ENCODE measurements at regions not wholly inside any gene's neighbourhood (a gene's known extent, or its start where the extent isn't known, plus 50 kb on each side); places are given as distances from the start of the nearest gene placed in this dataset.

DNA sequence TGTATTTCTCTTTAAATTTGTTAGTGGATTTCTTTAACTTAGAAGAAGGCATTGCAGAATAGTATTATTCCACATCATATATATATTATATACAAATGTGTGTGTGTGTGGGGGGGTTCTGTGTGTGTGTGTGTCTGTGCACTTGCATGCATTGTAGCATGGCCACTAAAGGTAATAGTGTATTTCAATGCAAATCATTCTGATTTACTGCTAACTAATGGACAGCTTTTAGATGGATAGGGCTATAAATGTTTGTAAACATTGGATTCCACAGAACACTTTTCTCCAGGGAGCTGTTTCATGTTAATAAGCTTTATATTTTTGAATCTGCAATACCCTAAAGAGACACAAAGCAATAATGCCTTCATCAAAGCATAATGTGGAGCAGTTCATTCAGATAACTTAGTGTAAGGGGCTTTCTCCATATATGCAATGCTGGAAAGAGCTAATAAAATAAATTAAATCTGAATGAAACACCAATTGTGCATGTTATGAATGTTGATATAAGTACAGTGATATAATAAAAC, 496.7 kb upstream of the CDH9 start:
- H3K4me1 Mint-ChIP-seq: peaks cover 19% of the 10 kb centered on the region
- ATAC-seq: no peak
- TF ChIP-seq NANOG (IDR thresholded peaks at IDR 0.05; ENCODE audit: borderline replicate concordance): no peak
- TF ChIP-seq, protein P1, sequence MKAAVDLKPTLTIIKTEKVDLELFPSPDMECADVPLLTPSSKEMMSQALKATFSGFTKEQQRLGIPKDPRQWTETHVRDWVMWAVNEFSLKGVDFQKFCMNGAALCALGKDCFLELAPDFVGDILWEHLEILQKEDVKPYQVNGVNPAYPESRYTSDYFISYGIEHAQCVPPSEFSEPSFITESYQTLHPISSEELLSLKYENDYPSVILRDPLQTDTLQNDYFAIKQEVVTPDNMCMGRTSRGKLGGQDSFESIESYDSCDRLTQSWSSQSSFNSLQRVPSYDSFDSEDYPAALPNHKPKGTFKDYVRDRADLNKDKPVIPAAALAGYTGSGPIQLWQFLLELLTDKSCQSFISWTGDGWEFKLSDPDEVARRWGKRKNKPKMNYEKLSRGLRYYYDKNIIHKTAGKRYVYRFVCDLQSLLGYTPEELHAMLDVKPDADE (IDR thresholded peaks at IDR 0.05): no peak
- TF ChIP-seq, protein P2, sequence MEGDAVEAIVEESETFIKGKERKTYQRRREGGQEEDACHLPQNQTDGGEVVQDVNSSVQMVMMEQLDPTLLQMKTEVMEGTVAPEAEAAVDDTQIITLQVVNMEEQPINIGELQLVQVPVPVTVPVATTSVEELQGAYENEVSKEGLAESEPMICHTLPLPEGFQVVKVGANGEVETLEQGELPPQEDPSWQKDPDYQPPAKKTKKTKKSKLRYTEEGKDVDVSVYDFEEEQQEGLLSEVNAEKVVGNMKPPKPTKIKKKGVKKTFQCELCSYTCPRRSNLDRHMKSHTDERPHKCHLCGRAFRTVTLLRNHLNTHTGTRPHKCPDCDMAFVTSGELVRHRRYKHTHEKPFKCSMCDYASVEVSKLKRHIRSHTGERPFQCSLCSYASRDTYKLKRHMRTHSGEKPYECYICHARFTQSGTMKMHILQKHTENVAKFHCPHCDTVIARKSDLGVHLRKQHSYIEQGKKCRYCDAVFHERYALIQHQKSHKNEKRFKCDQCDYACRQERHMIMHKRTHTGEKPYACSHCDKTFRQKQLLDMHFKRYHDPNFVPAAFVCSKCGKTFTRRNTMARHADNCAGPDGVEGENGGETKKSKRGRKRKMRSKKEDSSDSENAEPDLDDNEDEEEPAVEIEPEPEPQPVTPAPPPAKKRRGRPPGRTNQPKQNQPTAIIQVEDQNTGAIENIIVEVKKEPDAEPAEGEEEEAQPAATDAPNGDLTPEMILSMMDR (conservative IDR thresholded peaks at IDR 0.05; ENCODE audit: low read depth in 2 of 2): no peak
- TF ChIP-seq STAT1 (IDR thresholded peaks at IDR 0.05; ENCODE audit: unreplicated experiment): no peak
- TF ChIP-seq, protein P3, sequence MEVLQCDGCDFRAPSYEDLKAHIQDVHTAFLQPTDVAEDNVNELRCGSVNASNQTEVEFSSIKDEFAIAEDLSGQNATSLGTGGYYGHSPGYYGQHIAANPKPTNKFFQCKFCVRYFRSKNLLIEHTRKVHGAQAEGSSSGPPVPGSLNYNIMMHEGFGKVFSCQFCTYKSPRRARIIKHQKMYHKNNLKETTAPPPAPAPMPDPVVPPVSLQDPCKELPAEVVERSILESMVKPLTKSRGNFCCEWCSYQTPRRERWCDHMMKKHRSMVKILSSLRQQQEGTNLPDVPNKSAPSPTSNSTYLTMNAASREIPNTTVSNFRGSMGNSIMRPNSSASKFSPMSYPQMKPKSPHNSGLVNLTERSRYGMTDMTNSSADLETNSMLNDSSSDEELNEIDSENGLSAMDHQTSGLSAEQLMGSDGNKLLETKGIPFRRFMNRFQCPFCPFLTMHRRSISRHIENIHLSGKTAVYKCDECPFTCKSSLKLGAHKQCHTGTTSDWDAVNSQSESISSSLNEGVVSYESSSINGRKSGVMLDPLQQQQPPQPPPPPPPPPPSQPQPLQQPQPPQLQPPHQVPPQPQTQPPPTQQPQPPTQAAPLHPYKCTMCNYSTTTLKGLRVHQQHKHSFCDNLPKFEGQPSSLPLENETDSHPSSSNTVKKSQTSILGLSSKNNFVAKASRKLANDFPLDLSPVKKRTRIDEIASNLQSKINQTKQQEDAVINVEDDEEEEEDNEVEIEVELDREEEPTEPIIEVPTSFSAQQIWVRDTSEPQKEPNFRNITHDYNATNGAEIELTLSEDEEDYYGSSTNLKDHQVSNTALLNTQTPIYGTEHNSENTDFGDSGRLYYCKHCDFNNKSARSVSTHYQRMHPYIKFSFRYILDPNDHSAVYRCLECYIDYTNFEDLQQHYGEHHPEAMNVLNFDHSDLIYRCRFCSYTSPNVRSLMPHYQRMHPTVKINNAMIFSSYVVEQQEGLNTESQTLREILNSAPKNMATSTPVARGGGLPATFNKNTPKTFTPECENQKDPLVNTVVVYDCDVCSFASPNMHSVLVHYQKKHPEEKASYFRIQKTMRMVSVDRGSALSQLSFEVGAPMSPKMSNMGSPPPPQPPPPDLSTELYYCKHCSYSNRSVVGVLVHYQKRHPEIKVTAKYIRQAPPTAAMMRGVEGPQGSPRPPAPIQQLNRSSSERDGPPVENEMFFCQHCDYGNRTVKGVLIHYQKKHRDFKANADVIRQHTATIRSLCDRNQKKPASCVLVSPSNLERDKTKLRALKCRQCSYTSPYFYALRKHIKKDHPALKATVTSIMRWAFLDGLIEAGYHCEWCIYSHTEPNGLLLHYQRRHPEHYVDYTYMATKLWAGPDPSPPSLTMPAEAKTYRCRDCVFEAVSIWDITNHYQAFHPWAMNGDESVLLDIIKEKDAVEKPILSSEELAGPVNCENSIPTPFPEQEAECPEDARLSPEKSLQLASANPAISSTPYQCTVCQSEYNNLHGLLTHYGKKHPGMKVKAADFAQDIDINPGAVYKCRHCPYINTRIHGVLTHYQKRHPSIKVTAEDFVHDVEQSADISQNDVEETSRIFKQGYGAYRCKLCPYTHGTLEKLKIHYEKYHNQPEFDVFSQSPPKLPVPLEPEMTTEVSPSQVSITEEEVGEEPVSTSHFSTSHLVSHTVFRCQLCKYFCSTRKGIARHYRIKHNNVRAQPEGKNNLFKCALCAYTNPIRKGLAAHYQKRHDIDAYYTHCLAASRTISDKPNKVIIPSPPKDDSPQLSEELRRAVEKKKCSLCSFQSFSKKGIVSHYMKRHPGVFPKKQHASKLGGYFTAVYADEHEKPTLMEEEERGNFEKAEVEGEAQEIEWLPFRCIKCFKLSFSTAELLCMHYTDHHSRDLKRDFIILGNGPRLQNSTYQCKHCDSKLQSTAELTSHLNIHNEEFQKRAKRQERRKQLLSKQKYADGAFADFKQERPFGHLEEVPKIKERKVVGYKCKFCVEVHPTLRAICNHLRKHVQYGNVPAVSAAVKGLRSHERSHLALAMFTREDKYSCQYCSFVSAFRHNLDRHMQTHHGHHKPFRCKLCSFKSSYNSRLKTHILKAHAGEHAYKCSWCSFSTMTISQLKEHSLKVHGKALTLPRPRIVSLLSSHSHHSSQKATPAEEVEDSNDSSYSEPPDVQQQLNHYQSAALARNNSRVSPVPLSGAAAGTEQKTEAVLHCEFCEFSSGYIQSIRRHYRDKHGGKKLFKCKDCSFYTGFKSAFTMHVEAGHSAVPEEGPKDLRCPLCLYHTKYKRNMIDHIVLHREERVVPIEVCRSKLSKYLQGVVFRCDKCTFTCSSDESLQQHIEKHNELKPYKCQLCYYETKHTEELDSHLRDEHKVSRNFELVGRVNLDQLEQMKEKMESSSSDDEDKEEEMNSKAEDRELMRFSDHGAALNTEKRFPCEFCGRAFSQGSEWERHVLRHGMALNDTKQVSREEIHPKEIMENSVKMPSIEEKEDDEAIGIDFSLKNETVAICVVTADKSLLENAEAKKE (CRISPR knock-in tag; IDR thresholded peaks at IDR 0.05): no peak
- no peak for TF ChIP-seq JUNB (IDR thresholded peaks at IDR 0.05; ENCODE audit: unreplicated experiment)
- TF ChIP-seq CREB1 (CRISPR knock-in tag; IDR thresholded peaks at IDR 0.05; ENCODE audit: low read depth): no peak
- no peak for TF ChIP-seq EZH2phosphoT487 (IDR thresholded peaks at IDR 0.05; ENCODE audit: unreplicated experiment)
- TF ChIP-seq, protein P4, sequence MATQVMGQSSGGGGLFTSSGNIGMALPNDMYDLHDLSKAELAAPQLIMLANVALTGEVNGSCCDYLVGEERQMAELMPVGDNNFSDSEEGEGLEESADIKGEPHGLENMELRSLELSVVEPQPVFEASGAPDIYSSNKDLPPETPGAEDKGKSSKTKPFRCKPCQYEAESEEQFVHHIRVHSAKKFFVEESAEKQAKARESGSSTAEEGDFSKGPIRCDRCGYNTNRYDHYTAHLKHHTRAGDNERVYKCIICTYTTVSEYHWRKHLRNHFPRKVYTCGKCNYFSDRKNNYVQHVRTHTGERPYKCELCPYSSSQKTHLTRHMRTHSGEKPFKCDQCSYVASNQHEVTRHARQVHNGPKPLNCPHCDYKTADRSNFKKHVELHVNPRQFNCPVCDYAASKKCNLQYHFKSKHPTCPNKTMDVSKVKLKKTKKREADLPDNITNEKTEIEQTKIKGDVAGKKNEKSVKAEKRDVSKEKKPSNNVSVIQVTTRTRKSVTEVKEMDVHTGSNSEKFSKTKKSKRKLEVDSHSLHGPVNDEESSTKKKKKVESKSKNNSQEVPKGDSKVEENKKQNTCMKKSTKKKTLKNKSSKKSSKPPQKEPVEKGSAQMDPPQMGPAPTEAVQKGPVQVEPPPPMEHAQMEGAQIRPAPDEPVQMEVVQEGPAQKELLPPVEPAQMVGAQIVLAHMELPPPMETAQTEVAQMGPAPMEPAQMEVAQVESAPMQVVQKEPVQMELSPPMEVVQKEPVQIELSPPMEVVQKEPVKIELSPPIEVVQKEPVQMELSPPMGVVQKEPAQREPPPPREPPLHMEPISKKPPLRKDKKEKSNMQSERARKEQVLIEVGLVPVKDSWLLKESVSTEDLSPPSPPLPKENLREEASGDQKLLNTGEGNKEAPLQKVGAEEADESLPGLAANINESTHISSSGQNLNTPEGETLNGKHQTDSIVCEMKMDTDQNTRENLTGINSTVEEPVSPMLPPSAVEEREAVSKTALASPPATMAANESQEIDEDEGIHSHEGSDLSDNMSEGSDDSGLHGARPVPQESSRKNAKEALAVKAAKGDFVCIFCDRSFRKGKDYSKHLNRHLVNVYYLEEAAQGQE (IDR thresholded peaks at IDR 0.05; ENCODE audit: unreplicated experiment): no peak
- no peak for TF ChIP-seq EZH2 (IDR thresholded peaks at IDR 0.05; ENCODE audit: low read depth, unreplicated experiment)
- no peak for TF ChIP-seq ZNF331 (CRISPR knock-in tag; IDR thresholded peaks at IDR 0.05; ENCODE audit: low read depth)
- TF ChIP-seq POLR2AphosphoS5 (IDR thresholded peaks at IDR 0.05; ENCODE audit: low read depth): no peak
- TF ChIP-seq ZNF114 (CRISPR knock-in tag; IDR thresholded peaks at IDR 0.05): no peak

More for the DNA sequence above, 496.7 kb upstream of the CDH9 start:
- Histone ChIP-seq H4K20me1 (replicated peaks; ENCODE audit: insufficient read depth) (no peaks in the 10 kb centered on the region), H3F3A (replicated peaks; ENCODE audit: low read depth) (no peaks in the 10 kb centered on the region), H3K4me2 (no peak overlapping the region), H3K4me1 (ENCODE audit: insufficient read depth) (no peaks in the 10 kb centered on the region), H3K36me3 (ENCODE audit: insufficient read depth) (no peaks in the 10 kb centered on the region), H3K9me2 (ENCODE audit: insufficient read depth) (no peaks in the 10 kb centered on the region), H3K79me2 (replicated peaks; ENCODE audit: insufficient read depth) (no peaks in the 10 kb centered on the region), H2AFZ (no peak overlapping the region), H3K27ac (ENCODE audit: low read depth) (no peak overlapping the region), H3K27me3 (ENCODE audit: insufficient read depth) (no peaks in the 10 kb centered on the region), H3K4me3 (no peak overlapping the region)
- H3K9me3 Mint-ChIP-seq: no peaks in the 10 kb centered on the region
- no peaks in the 10 kb centered on the region for H3K27me3 Mint-ChIP-seq (ENCODE audit: insufficient read depth, low read depth, poor library complexity)
- H3K36me3 Mint-ChIP-seq (ENCODE audit: low read depth): no peaks in the 10 kb centered on the region
- no peak for DNase-seq (ENCODE audit: low spot score)
- no peak overlapping the region for H3K4me3 Mint-ChIP-seq
- H3K27ac Mint-ChIP-seq: no peak overlapping the region

All from GM23338 (cell line).